ENCODE measurements at regions not wholly inside any gene's neighbourhood (a gene's known extent, or its start where the extent isn't known, plus 50 kb on each side); places are given as distances from the start of the nearest gene placed in this dataset.

- H3K27me3 ChIP-seq (ENCODE audit: control insufficient read depth, insufficient read depth, low read length) = no peaks in the 10 kb centered on the region
- H3K36me3 ChIP-seq (ENCODE audit: control insufficient read depth, insufficient read depth, low read length) = no peaks in the 10 kb centered on the region
- WGBS (ENCODE audit: insufficient coverage) = 91% methylated on average over 4 of the region's 5 CpGs
- no peaks in the 10 kb centered on the region for H3K4me1 ChIP-seq (ENCODE audit: control insufficient read depth, insufficient read depth, low read length)
- DNase-seq (ENCODE audit: low read depth in 4 of 6, low spot score in 6 of 6) = no peak
- H3K27ac ChIP-seq (ENCODE audit: low read depth, low read length) = no peak overlapping the region
- H3K4me3 ChIP-seq (ENCODE audit: low read depth, low read length) = no peak overlapping the region
- no peaks in the 10 kb centered on the region for H3K9me3 ChIP-seq (ENCODE audit: control insufficient read depth, insufficient read depth, low read length)
Observed at GRCh38 chr2:238711346-238711745, 136.5 kb upstream of the TWIST2 start.

GRCh38 chr2:238712011-238712410 is 135.9 kb upstream of the TWIST2 start:
- Histone ChIP-seq H3K4me1 (ENCODE audit: control insufficient read depth, insufficient read depth, low read length) (no peaks in the 10 kb centered on the region), H3K4me3 (ENCODE audit: low read depth, low read length) (no peak overlapping the region), H3K27ac (ENCODE audit: low read depth, low read length) (no peak overlapping the region), H3K9me3 (ENCODE audit: control insufficient read depth, insufficient read depth, low read length) (no peaks in the 10 kb centered on the region), H3K27me3 (ENCODE audit: control insufficient read depth, insufficient read depth, low read length) (no peaks in the 10 kb centered on the region), H3K36me3 (ENCODE audit: control insufficient read depth, insufficient read depth, low read length) (no peaks in the 10 kb centered on the region)
- 94% methylated on average over 4 of the region's 4 CpGs for WGBS (ENCODE audit: insufficient coverage)
- no peak for DNase-seq (ENCODE audit: low read depth in 4 of 6, low spot score in 6 of 6)

GRCh38 chr2:238713198-238713826 is 134.6 kb upstream of the TWIST2 start:
- Histone ChIP-seq H3K27ac (ENCODE audit: low read depth, low read length) (no peak overlapping the region), H3K27me3 (ENCODE audit: control insufficient read depth, insufficient read depth, low read length) (no peaks in the 10 kb centered on the region), H3K4me1 (ENCODE audit: control insufficient read depth, insufficient read depth, low read length) (no peaks in the 10 kb centered on the region), H3K36me3 (ENCODE audit: control insufficient read depth, insufficient read depth, low read length) (no peaks in the 10 kb centered on the region), H3K4me3 (ENCODE audit: low read depth, low read length) (no peak overlapping the region), H3K9me3 (ENCODE audit: control insufficient read depth, insufficient read depth, low read length) (no peaks in the 10 kb centered on the region)
- 97% methylated on average over 6 of the region's 6 CpGs for WGBS (ENCODE audit: insufficient coverage)
- DNase-seq (ENCODE audit: low read depth in 4 of 6, low spot score in 6 of 6) = no peak

- no peak overlapping the region for H3K4me3 ChIP-seq (ENCODE audit: low read depth, low read length)
- H3K9me3 ChIP-seq (ENCODE audit: control insufficient read depth, insufficient read depth, low read length) = no peaks in the 10 kb centered on the region
- H3K27ac ChIP-seq (ENCODE audit: low read depth, low read length) = no peak overlapping the region
- H3K4me1 ChIP-seq (ENCODE audit: control insufficient read depth, insufficient read depth, low read length) = no peaks in the 10 kb centered on the region
- no peaks in the 10 kb centered on the region for H3K36me3 ChIP-seq (ENCODE audit: control insufficient read depth, insufficient read depth, low read length)
- DNase-seq (ENCODE audit: low read depth in 4 of 6, low spot score in 6 of 6) = no peak
- WGBS (ENCODE audit: insufficient coverage) = 82% methylated on average over 8 of the region's 9 CpGs
- H3K27me3 ChIP-seq (ENCODE audit: control insufficient read depth, insufficient read depth, low read length) = no peaks in the 10 kb centered on the region
Observed at GRCh38 chr2:238714038-238714528, 133.8 kb upstream of the TWIST2 start.

GRCh38 chr2:238716171-238716570 is 131.7 kb upstream of the TWIST2 start:
- H3K9me3 ChIP-seq (ENCODE audit: control insufficient read depth, insufficient read depth, low read length) = no peaks in the 10 kb centered on the region
- H3K27me3 ChIP-seq (ENCODE audit: control insufficient read depth, insufficient read depth, low read length) = no peaks in the 10 kb centered on the region
- H3K4me1 ChIP-seq (ENCODE audit: control insufficient read depth, insufficient read depth, low read length) = no peaks in the 10 kb centered on the region
- no peaks in the 10 kb centered on the region for H3K36me3 ChIP-seq (ENCODE audit: control insufficient read depth, insufficient read depth, low read length)
- 83% methylated on average over 6 of the region's 12 CpGs for WGBS (ENCODE audit: insufficient coverage)
- no peak for DNase-seq (ENCODE audit: low read depth in 4 of 6, low spot score in 6 of 6)
- no peak overlapping the region for H3K27ac ChIP-seq (ENCODE audit: low read depth, low read length)
- no peak overlapping the region for H3K4me3 ChIP-seq (ENCODE audit: low read depth, low read length)

GRCh38 chr2:238716585-238716984 is 131.3 kb upstream of the TWIST2 start:
- no peak for DNase-seq (ENCODE audit: low read depth in 4 of 6, low spot score in 6 of 6)
- Histone ChIP-seq H3K27ac (ENCODE audit: low read depth, low read length) (no peak overlapping the region), H3K36me3 (ENCODE audit: control insufficient read depth, insufficient read depth, low read length) (no peaks in the 10 kb centered on the region), H3K27me3 (ENCODE audit: control insufficient read depth, insufficient read depth, low read length) (no peaks in the 10 kb centered on the region), H3K4me1 (ENCODE audit: control insufficient read depth, insufficient read depth, low read length) (no peaks in the 10 kb centered on the region), H3K4me3 (ENCODE audit: low read depth, low read length) (no peak overlapping the region), H3K9me3 (ENCODE audit: control insufficient read depth, insufficient read depth, low read length) (no peaks in the 10 kb centered on the region)
- 77% methylated on average over 17 of the region's 17 CpGs for WGBS (ENCODE audit: insufficient coverage)

GRCh38 chr2:238717084-238717483 is 130.8 kb upstream of the TWIST2 start:
- WGBS (ENCODE audit: insufficient coverage) = 71% methylated on average over 6 of the region's 9 CpGs
- no peak overlapping the region for H3K27ac ChIP-seq (ENCODE audit: low read depth, low read length)

GRCh38 chr2:238719641-238720040 is 128.2 kb upstream of the TWIST2 start:
- Histone ChIP-seq H3K27me3 (ENCODE audit: control insufficient read depth, insufficient read depth, low read length) (no peaks in the 10 kb centered on the region), H3K4me3 (ENCODE audit: low read depth, low read length) (no peak overlapping the region), H3K27ac (ENCODE audit: low read depth, low read length) (no peak overlapping the region), H3K9me3 (ENCODE audit: control insufficient read depth, insufficient read depth, low read length) (no peaks in the 10 kb centered on the region), H3K4me1 (ENCODE audit: control insufficient read depth, insufficient read depth, low read length) (no peaks in the 10 kb centered on the region), H3K36me3 (ENCODE audit: control insufficient read depth, insufficient read depth, low read length) (no peaks in the 10 kb centered on the region)
- no peak for DNase-seq (ENCODE audit: low read depth in 4 of 6, low spot score in 6 of 6)
- 82% methylated on average over 8 of the region's 10 CpGs for WGBS (ENCODE audit: insufficient coverage)

More at GRCh38 chr2:238717084-238717483, 130.8 kb upstream of the TWIST2 start:
- Histone ChIP-seq H3K4me1 (ENCODE audit: control insufficient read depth, insufficient read depth, low read length) (no peaks in the 10 kb centered on the region), H3K4me3 (ENCODE audit: low read depth, low read length) (no peak overlapping the region), H3K9me3 (ENCODE audit: control insufficient read depth, insufficient read depth, low read length) (no peaks in the 10 kb centered on the region), H3K36me3 (ENCODE audit: control insufficient read depth, insufficient read depth, low read length) (no peaks in the 10 kb centered on the region), H3K27me3 (ENCODE audit: control insufficient read depth, insufficient read depth, low read length) (no peaks in the 10 kb centered on the region)
- no peak for DNase-seq (ENCODE audit: low read depth in 4 of 6, low spot score in 6 of 6)

- Histone ChIP-seq H3K4me1 (ENCODE audit: control insufficient read depth, insufficient read depth, low read length) (no peaks in the 10 kb centered on the region), H3K4me3 (ENCODE audit: low read depth, low read length) (no peak overlapping the region), H3K36me3 (ENCODE audit: control insufficient read depth, insufficient read depth, low read length) (no peaks in the 10 kb centered on the region), H3K27me3 (ENCODE audit: control insufficient read depth, insufficient read depth, low read length) (no peaks in the 10 kb centered on the region), H3K9me3 (ENCODE audit: control insufficient read depth, insufficient read depth, low read length) (no peaks in the 10 kb centered on the region), H3K27ac (ENCODE audit: low read depth, low read length) (no peak overlapping the region)
- WGBS (ENCODE audit: insufficient coverage) = 37% methylated on average over 13 of the region's 15 CpGs
- DNase-seq (ENCODE audit: low read depth in 4 of 6, low spot score in 6 of 6) = no peak
Observed at GRCh38 chr2:238720232-238720672, 127.6 kb upstream of the TWIST2 start.

GRCh38 chr2:238722181-238722580 is 125.7 kb upstream of the TWIST2 start:
- no peak overlapping the region for H3K4me3 ChIP-seq (ENCODE audit: low read depth, low read length)
- H3K36me3 ChIP-seq (ENCODE audit: control insufficient read depth, insufficient read depth, low read length) = no peaks in the 10 kb centered on the region
- 98% methylated on average over 14 of the region's 14 CpGs for WGBS (ENCODE audit: insufficient coverage)
- H3K27me3 ChIP-seq (ENCODE audit: control insufficient read depth, insufficient read depth, low read length) = no peaks in the 10 kb centered on the region
- H3K9me3 ChIP-seq (ENCODE audit: control insufficient read depth, insufficient read depth, low read length) = no peaks in the 10 kb centered on the region
- no peak overlapping the region for H3K27ac ChIP-seq (ENCODE audit: low read depth, low read length)
- DNase-seq (ENCODE audit: low read depth in 4 of 6, low spot score in 6 of 6) = no peak
- H3K4me1 ChIP-seq (ENCODE audit: control insufficient read depth, insufficient read depth, low read length) = no peaks in the 10 kb centered on the region
